Left cardiac atrium (tissue), 4 donors: ENCODE measurements at regions not wholly inside any gene's neighbourhood (a gene's known extent, or its start where the extent isn't known, plus 50 kb on each side); places are given as distances from the start of the nearest gene placed in this dataset.
"Not testable (repeated sequence)": the region's sequence is repeated elsewhere in the genome, so short reads cannot be mapped to it uniquely, and the experiment has no call there.

Source experiments
- ATAC-seq, 2 donors: fragments of 200-7000 bp; cut with Tn5 transposase; one replicate each; pipeline ENCODE4 v1.9.1; 2020; ENCODE audit warnings: mild to moderate bottlenecking in 2 of 2, moderate library complexity in 2 of 2
- DNase-seq: peaks from one replicate; pipeline ENCODE4 v3.0.0-alpha.2; 2020
- intact Hi-C, 2 donors: fragments of 100-400 bp; cut with DNase I; formaldehyde crosslinking; loops; one replicate each; pipeline versions ENCODE4 v1.14.1 to v1.15.1; 2022 to 2023
- donor health status: DM: no; HTN: yes; CAD: no.
- donor health status: DM: no; HTN: yes; CAD: no; lungs with severe emphysema.
- donor health status: DM: yes; HTN: yes; CAD: no.
- donor health status: Dilated cardiomyopathy.

DNA sequence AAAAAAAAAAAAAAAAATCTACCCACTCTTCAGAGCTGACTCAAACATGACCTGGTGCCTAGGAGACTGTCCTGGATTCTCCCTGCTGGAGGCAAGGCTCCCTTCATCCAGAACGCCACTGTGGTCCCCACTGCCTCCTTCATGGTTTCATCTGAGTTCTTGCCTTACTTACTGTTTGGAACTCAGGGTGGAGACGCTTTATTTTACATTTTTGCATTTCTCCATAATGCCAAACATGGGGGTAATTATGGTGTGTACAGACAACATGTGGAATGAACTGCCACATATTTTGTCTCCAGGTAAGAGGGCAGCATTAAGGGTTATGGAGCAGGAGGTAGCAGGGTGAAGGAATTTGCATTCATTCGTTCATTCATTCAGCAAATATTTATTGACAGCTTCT lies 58.1 kb upstream of the KCNK12 start:
- ATAC-seq, result no peak
- no peak for DNase-seq
- intact Hi-C loops, result no loop called here

DNA sequence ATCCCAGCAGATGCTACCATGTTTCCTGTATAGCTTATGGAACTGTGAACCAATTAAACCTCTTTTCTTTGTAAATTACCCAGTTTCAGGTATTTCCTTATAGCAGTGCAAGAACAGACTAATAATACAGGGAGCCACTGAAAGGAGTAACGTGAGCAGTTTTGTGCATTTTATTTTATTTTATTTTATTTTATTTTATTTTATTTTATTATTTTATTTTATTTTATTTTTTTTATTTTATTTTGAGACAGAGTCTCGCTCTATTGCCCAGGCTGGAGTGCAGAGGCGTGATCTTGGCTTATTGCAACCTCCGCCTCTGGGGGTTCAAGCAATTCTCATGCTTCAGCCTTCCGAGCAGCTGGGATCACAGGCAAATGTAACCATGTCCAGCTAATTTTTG lies 55.9 kb upstream of the KCNK12 start:
- intact Hi-C loops, result no loop called here
- no peak for DNase-seq
- ATAC-seq, result no peak

DNA sequence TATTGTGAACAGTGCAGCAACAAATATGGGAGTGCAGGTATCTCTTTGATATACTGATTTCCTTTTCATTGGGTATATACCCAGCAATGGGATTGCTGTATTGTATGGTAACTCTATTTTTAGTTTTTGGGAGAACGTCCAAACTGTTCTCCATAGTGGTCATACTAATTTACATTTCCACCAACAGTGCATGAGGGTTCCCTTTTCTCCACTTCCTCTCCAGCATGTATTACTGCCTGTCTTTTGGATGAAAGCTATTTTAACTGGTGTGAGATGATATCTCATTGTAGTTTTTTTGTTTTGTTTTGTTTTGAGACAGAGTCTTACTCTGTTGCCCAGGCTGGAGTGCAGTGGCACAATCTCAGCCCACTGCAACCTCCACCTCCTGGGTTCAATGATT lies 52.4 kb upstream of the KCNK12 start:
- DNase-seq, ATAC-seq, intact Hi-C loops: not testable (repeated sequence)

DNA sequence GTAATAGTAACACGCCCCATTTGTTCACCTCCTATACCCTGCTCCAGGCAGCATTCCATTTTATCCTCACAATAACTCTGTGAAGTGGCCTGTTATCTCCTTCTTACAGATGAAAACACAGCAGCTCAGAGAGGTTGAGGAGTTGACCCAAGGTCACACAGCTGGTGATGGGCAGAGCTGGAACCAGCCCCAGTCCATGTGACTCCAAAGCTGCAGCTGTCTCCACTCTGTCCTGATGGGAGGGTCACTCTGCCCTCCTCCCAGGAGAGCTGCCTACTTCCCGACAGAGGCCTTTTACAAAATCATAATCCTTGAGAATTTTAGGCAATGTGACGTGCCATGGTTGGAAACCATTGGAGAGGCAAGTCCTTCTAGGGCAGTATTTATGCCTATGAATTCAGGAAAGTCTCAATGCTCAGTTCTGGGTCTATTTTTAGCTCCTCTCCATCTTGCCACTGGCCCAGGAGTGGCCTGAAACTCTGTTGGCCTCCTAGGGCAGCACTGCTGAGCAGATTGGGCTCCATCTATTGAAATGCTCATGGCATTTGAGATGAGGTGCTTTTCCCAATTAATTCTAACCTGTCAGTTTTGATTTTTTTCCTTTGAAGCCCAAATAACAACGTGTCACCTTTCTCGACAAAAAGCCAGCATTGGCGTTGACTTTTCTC lies 50.1 kb upstream of the KCNK12 start:
- DNase-seq (no peak), ATAC-seq (no peak)
- intact Hi-C loops, result no loop called here
